GM12892 (cell line): ENCODE measurements at regions not wholly inside any gene's neighbourhood (a gene's known extent, or its start where the extent isn't known, plus 50 kb on each side); places are given as distances from the start of the nearest gene placed in this dataset.

Experiments used
- POLR2A ChIP-seq: IDR thresholded peaks from 2 replicates; pipeline ENCODE4 v1.6.1; 2011; ENCODE audit warnings: low read depth, low read length, control low read depth
- POLR2AphosphoS5 ChIP-seq: IDR thresholded peaks from 2 replicates; pipeline ENCODE4 v1.6.1; 2011; ENCODE audit warnings: low read depth, low read length, control low read depth
- TAF1 ChIP-seq: IDR thresholded peaks from 2 replicates; pipeline ENCODE4 v1.6.1; 2011; ENCODE audit warnings: low read depth, mild to moderate bottlenecking, control low read depth, low read length, borderline replicate concordance

- TF ChIP-seq TAF1 (no peak), POLR2A (no peak), POLR2AphosphoS5 (no peak)
Observed at GRCh38 chr3:102091358-102091757, 242.0 kb downstream of the NFKBIZ start.
